Skin epidermis (tissue), 12 donors: ENCODE measurements at regions not wholly inside any gene's neighbourhood (a gene's known extent, or its start where the extent isn't known, plus 50 kb on each side); places are given as distances from the start of the nearest gene placed in this dataset.
"Not testable (repeated sequence)": the region's sequence is repeated elsewhere in the genome, so short reads cannot be mapped to it uniquely, and the experiment has no call there.

Experiments
- H3K27ac ChIP-seq, 21 experiments: fragments of 200-600 bp; sonication (generic) in 11 of 21; one replicate each; pipeline ENCODE4 v1.5.0; 2020; ENCODE audit warnings: mild to moderate bottlenecking in 3 of 21, inconsistent platforms in 2 of 21, moderate library complexity in 2 of 21
- H3K4me3 ChIP-seq, 7 experiments: fragments of 200-600 bp; sonication (generic) in 2 of 7; one replicate each; pipeline ENCODE4 v1.5.0; 2020; ENCODE audit warnings: inconsistent platforms in 2 of 7, mild to moderate bottlenecking in 2 of 7, moderate library complexity in 1 of 7

- Histone ChIP-seq H3K27ac (no peak overlapping the region), H3K4me3 (no peak overlapping the region)
Measured at GRCh38 chr12:75665216-75665615, 153.8 kb upstream of the KRR1 start.

- Histone ChIP-seq H3K4me3 (no peak overlapping the region), H3K27ac (no peak overlapping the region)
Measured at GRCh38 chr12:75662511-75663159, 151.2 kb upstream of the KRR1 start.

GRCh38 chr12:75661908-75662307 is 150.5 kb upstream of the KRR1 start:
- H3K27ac ChIP-seq, result no peak overlapping the region
- H3K4me3 ChIP-seq, result no peak overlapping the region

- no peak overlapping the region for H3K4me3 ChIP-seq
- peak overlapping the region in 1 of 21 experiments; percentile 29 for H3K27ac ChIP-seq
Measured at GRCh38 chr12:75660805-75661404, 149.5 kb upstream of the KRR1 start.

- Histone ChIP-seq H3K27ac (peak overlapping the region in 3 of 21 experiments; percentile 2 to 35 (median 3)), H3K4me3 (no peak overlapping the region)
Measured at GRCh38 chr12:75660107-75660530, 148.7 kb upstream of the KRR1 start.

GRCh38 chr12:75658901-75659823 is 147.8 kb upstream of the KRR1 start:
- Histone ChIP-seq H3K4me3 (no peak overlapping the region), H3K27ac (peak overlapping the region in 2 of 21 experiments; percentile 3)

GRCh38 chr12:75658286-75658685 is 146.9 kb upstream of the KRR1 start:
- H3K27ac ChIP-seq, result peak overlapping the region in 1 of 21 experiments; percentile 28
- H3K4me3 ChIP-seq, result no peak overlapping the region

- Histone ChIP-seq H3K4me3 (no peak overlapping the region), H3K27ac (peak overlapping the region in 1 of 21 experiments; percentile 11)
Measured at GRCh38 chr12:75657831-75658230, 146.4 kb upstream of the KRR1 start.

GRCh38 chr12:75657354-75657753 is 145.9 kb upstream of the KRR1 start:
- H3K27ac ChIP-seq, result peak overlapping the region in 4 of 21 experiments; percentile 11 to 41 (median 16)

GRCh38 chr12:75656648-75657047 is 145.2 kb upstream of the KRR1 start:
- Histone ChIP-seq H3K4me3 (no peak overlapping the region), H3K27ac (peak overlapping the region in 3 of 21 experiments; percentile 19 to 41 (median 24))

More at GRCh38 chr12:75657354-75657753, 145.9 kb upstream of the KRR1 start:
- H3K4me3 ChIP-seq, result not testable (repeated sequence)

- Histone ChIP-seq H3K4me3 (no peak overlapping the region), H3K27ac (peak overlapping the region in 3 of 21 experiments; percentile 19 to 41 (median 24))
Measured at GRCh38 chr12:75656210-75656609, 144.8 kb upstream of the KRR1 start.

GRCh38 chr12:75655315-75655806 is 144.0 kb upstream of the KRR1 start:
- H3K4me3 ChIP-seq, result no peak overlapping the region
- no peak overlapping the region for H3K27ac ChIP-seq

GRCh38 chr12:75651342-75651695 is 139.9 kb upstream of the KRR1 start:
- no peak overlapping the region for H3K27ac ChIP-seq
- no peak overlapping the region for H3K4me3 ChIP-seq

- H3K27ac ChIP-seq, result no peak overlapping the region
- no peak overlapping the region for H3K4me3 ChIP-seq
Measured at GRCh38 chr12:75650595-75651341, 139.4 kb upstream of the KRR1 start.

GRCh38 chr12:75650100-75650499 is 138.7 kb upstream of the KRR1 start:
- Histone ChIP-seq H3K4me3 (no peak overlapping the region), H3K27ac (no peak overlapping the region)

- Histone ChIP-seq H3K27ac (no peak overlapping the region), H3K4me3 (no peak overlapping the region)
Measured at GRCh38 chr12:75648856-75649255, 137.4 kb upstream of the KRR1 start.

GRCh38 chr12:75646329-75647210 is 135.2 kb upstream of the KRR1 start:
- no peak overlapping the region for H3K4me3 ChIP-seq
- no peak overlapping the region for H3K27ac ChIP-seq

- Histone ChIP-seq H3K4me3 (no peak overlapping the region), H3K27ac (no peak overlapping the region)
Measured at GRCh38 chr12:75644472-75645072, 133.2 kb upstream of the KRR1 start.
